Gastrocnemius medialis (tissue), 4 donors: ENCODE measurements at regions not wholly inside any gene's neighbourhood (a gene's known extent, or its start where the extent isn't known, plus 50 kb on each side); places are given as distances from the start of the nearest gene placed in this dataset.

Experiments used
- POLR2A ChIP-seq, 2 donors: fragments of 450-650 bp; IDR thresholded peaks; one replicate each; pipeline ENCODE4 v1.6.1; 2017; ENCODE audit warnings: antibody characterized with exemption in 2 of 2, mild to moderate bottlenecking in 2 of 2, moderate library complexity in 2 of 2
- TF ChIP-seq, protein P1 (sequence below), 5 experiments: fragments of 450-650 bp in 3 of 5; fragments of 200-600 bp in 2 of 5; sonication (generic) in 2 of 5; IDR thresholded peaks in 4 of 5; conservative IDR thresholded peaks in 1 of 5; 1 replicate in 4 of 5; 2 replicates in 1 of 5; pipeline ENCODE4 v1.5.1; 2016 to 2019; ENCODE audit warnings: antibody characterized with exemption in 5 of 5, mild to moderate bottlenecking in 3 of 5, moderate library complexity in 3 of 5

DNA sequence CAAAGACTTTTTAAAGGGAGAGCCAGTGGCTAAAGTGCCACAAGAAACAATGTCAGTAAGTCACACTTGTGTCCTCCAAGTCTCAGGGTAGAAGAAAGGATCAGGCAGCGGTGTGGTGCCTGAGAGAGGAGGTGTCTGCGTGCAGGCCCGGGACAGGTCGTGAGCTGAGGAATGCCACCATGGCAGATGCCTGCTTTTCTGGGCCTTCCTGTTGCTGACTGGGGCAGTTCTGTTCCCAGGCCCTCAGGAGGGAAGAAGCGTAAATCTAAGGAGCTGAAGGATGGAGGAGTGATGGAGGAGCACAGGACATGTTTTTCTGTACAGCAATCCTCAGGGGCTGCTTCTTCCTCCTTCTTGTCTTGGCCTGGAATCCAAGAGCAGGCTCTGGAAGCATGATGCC, 165.8 kb downstream of the ZBTB18 start:
- TF ChIP-seq, protein P1, sequence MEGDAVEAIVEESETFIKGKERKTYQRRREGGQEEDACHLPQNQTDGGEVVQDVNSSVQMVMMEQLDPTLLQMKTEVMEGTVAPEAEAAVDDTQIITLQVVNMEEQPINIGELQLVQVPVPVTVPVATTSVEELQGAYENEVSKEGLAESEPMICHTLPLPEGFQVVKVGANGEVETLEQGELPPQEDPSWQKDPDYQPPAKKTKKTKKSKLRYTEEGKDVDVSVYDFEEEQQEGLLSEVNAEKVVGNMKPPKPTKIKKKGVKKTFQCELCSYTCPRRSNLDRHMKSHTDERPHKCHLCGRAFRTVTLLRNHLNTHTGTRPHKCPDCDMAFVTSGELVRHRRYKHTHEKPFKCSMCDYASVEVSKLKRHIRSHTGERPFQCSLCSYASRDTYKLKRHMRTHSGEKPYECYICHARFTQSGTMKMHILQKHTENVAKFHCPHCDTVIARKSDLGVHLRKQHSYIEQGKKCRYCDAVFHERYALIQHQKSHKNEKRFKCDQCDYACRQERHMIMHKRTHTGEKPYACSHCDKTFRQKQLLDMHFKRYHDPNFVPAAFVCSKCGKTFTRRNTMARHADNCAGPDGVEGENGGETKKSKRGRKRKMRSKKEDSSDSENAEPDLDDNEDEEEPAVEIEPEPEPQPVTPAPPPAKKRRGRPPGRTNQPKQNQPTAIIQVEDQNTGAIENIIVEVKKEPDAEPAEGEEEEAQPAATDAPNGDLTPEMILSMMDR (IDR thresholded peaks at IDR 0.05 in 4 of 5, conservative IDR thresholded peaks at IDR 0.05 in 1 of 5) = no peak
- TF ChIP-seq POLR2A (IDR thresholded peaks at IDR 0.05) = no peak
